GM23338 (cell line): ENCODE measurements at regions not wholly inside any gene's neighbourhood (a gene's known extent, or its start where the extent isn't known, plus 50 kb on each side); places are given as distances from the start of the nearest gene placed in this dataset.

ENCODE experiments used
- ATAC-seq: fragments of 200-7000 bp; cut with Tn5 transposase; 3 replicates; pipeline ENCODE4 v1.9.1; 2020
- DNase-seq: peaks from one replicate; pipeline ENCODE4 v3.0.0-alpha.2; 2015; ENCODE audit warnings: low spot score
- H2AFZ ChIP-seq: fragments of 200-600 bp; sonication (generic); 2 replicates; pipeline ENCODE4 v1.8.0; 2016; ENCODE audit warnings: antibody characterized with exemption, mild to moderate bottlenecking, moderate library complexity
- H3F3A ChIP-seq: fragments of 200-600 bp; sonication (generic); replicated peaks from 2 replicates; pipeline ENCODE4 v1.8.0; 2017; ENCODE audit warnings: antibody characterized with exemption, mixed run types, low read depth
- H3K27ac ChIP-seq: fragments of 200-600 bp; sonication (generic); 2 replicates; pipeline ENCODE4 v1.6.1; 2016; ENCODE audit warnings: low read depth
- H3K27me3 ChIP-seq: fragments of 200-600 bp; sonication (generic); 2 replicates; pipeline ENCODE4 v1.8.0; 2016; ENCODE audit warnings: mild to moderate bottlenecking, mixed run types, moderate library complexity; ENCODE audit not compliant: insufficient read depth
- H3K36me3 ChIP-seq: fragments of 200-600 bp; sonication (generic); 2 replicates; pipeline ENCODE4 v1.8.0; 2016; ENCODE audit warnings: mild to moderate bottlenecking; ENCODE audit not compliant: insufficient read depth
- H3K4me1 ChIP-seq: fragments of 200-600 bp; sonication (generic); 2 replicates; pipeline ENCODE4 v1.8.0; 2016; ENCODE audit warnings: mild to moderate bottlenecking, moderate library complexity; ENCODE audit not compliant: insufficient read depth
- H3K4me2 ChIP-seq: fragments of 200-600 bp; sonication (generic); 2 replicates; pipeline ENCODE4 v1.7.1; 2017; ENCODE audit warnings: mixed run types
- H3K4me3 ChIP-seq: fragments of 200-600 bp; sonication (generic); 2 replicates; pipeline ENCODE4 v1.6.1; 2016; ENCODE audit warnings: mixed run types
- H3K79me2 ChIP-seq: fragments of 200-600 bp; sonication (generic); replicated peaks from 2 replicates; pipeline ENCODE4 v1.8.0; 2017; ENCODE audit warnings: mild to moderate bottlenecking; ENCODE audit not compliant: insufficient read depth
- H3K9me2 ChIP-seq: fragments of 200-600 bp; sonication (generic); 2 replicates; pipeline ENCODE4 v1.8.0; 2017; ENCODE audit not compliant: insufficient read depth
- H4K20me1 ChIP-seq: fragments of 200-600 bp; sonication (generic); replicated peaks from 2 replicates; pipeline ENCODE4 v1.8.0; 2017; ENCODE audit warnings: mild to moderate bottlenecking; ENCODE audit not compliant: insufficient read depth
- H3K27ac Mint-ChIP-seq: 2 replicates; pipeline ENCODE4 v1.8.0; 2020; ENCODE audit warnings: inconsistent platforms, mild to moderate bottlenecking, moderate library complexity, mixed read lengths
- H3K27me3 Mint-ChIP-seq: 3 replicates; pipeline ENCODE4 v1.8.0; 2022; ENCODE audit warnings: low read depth, mild to moderate bottlenecking, moderate library complexity, mixed read lengths, inconsistent platforms; ENCODE audit not compliant: insufficient read depth, poor library complexity
- H3K36me3 Mint-ChIP-seq: 3 replicates; pipeline ENCODE4 v1.8.0; 2021; ENCODE audit warnings: low read depth, mild to moderate bottlenecking, inconsistent platforms, moderate library complexity, mixed read lengths
- H3K4me1 Mint-ChIP-seq: 3 replicates; pipeline ENCODE4 v1.8.0; 2020; ENCODE audit warnings: mild to moderate bottlenecking, inconsistent platforms, mixed read lengths
- H3K4me3 Mint-ChIP-seq: 3 replicates; pipeline ENCODE4 v1.8.0; 2021; ENCODE audit warnings: moderate library complexity, mild to moderate bottlenecking, inconsistent platforms, mixed read lengths
- H3K9me3 Mint-ChIP-seq: 3 replicates; pipeline ENCODE4 v1.8.0; 2020; ENCODE audit warnings: moderate library complexity, mild to moderate bottlenecking, inconsistent platforms, mixed read lengths
- CREB1 ChIP-seq: fragments of 250-450 bp; sonication (Bioruptor Pico); IDR thresholded peaks from 2 replicates; pipeline ENCODE4 v1.5.0; 2020; ENCODE audit warnings: low read depth, mild to moderate bottlenecking, moderate library complexity
- EZH2 ChIP-seq: fragments of 200-600 bp; sonication (generic); IDR thresholded peaks from one replicate; pipeline ENCODE4 v1.8.0; 2017; ENCODE audit warnings: antibody characterized with exemption, mild to moderate bottlenecking, low read depth; ENCODE audit not compliant: unreplicated experiment
- JUNB ChIP-seq: IDR thresholded peaks from one replicate; pipeline ENCODE4 v1.6.1; 2016; ENCODE audit warnings: antibody characterized with exemption; ENCODE audit not compliant: unreplicated experiment
- POLR2AphosphoS5 ChIP-seq: IDR thresholded peaks from 2 replicates; pipeline ENCODE4 v1.6.1; 2016; ENCODE audit warnings: antibody characterized with exemption, low read depth
- REST ChIP-seq: IDR thresholded peaks from one replicate; pipeline ENCODE4 v1.6.1; 2018; ENCODE audit warnings: antibody characterized with exemption; ENCODE audit not compliant: unreplicated experiment
- ZNF114 ChIP-seq: fragments of 250-450 bp; sonication (Bioruptor Pico); IDR thresholded peaks from 2 replicates; pipeline ENCODE4 v1.5.0; 2020; ENCODE audit warnings: mild to moderate bottlenecking, moderate library complexity
- ZNF462 ChIP-seq: fragments of 250-450 bp; sonication (Bioruptor Pico); IDR thresholded peaks from 2 replicates; pipeline ENCODE4 v1.5.0; 2020; ENCODE audit warnings: mild to moderate bottlenecking, moderate library complexity

- TF ChIP-seq ZNF462 (CRISPR knock-in tag) = no peak
- TF ChIP-seq POLR2AphosphoS5 = no peak
- no peak for TF ChIP-seq EZH2
- TF ChIP-seq CREB1 (CRISPR knock-in tag) = no peak
- no peak for TF ChIP-seq ZNF114
Measured at GRCh38 chr7:130853503-130854279, 119.7 kb upstream of the KLF14 start (continued).

GRCh38 chr7:130854481-130854880 is 120.5 kb upstream of the KLF14 start:
- Mint-ChIP-seq H3K4me1 (no peaks in the 10 kb centered on the region), H3K36me3 (peaks cover 11% of the 10 kb centered on the region; the same call in 2 of the 3 replicates), H3K4me3 (no peak overlapping the region), H3K9me3 (peaks cover 23% of the 10 kb centered on the region), H3K27ac (no peak overlapping the region), H3K27me3 (peaks cover 2% of the 10 kb centered on the region)
- no peak overlapping the region for H3K27ac ChIP-seq
- H3K9me2 ChIP-seq = 0 out of 2 replicates have a peak, but pooled peaks cover under 1% of the 10 kb centered on the region
- no peak overlapping the region for H2AFZ ChIP-seq
- H3F3A ChIP-seq = no peaks in the 10 kb centered on the region
- TF ChIP-seq JUNB (no peak), REST (no peak), EZH2 (no peak), POLR2AphosphoS5 (no peak)
- no peaks in the 10 kb centered on the region for H4K20me1 ChIP-seq
- H3K36me3 ChIP-seq = peaks cover 3% of the 10 kb centered on the region; the same call in 1 of the 2 replicates
- no peak for ATAC-seq
- H3K4me1 ChIP-seq = no peaks in the 10 kb centered on the region
- H3K4me3 ChIP-seq = no peak overlapping the region
- DNase-seq = no peak
- H3K79me2 ChIP-seq = no peaks in the 10 kb centered on the region
- H3K4me2 ChIP-seq = no peak overlapping the region
- no peaks in the 10 kb centered on the region for H3K27me3 ChIP-seq
